DMS53 treated with DMSO at 0.1 percent for 48 hours (cell line): ENCODE measurements at regions not wholly inside any gene's neighbourhood (a gene's known extent, or its start where the extent isn't known, plus 50 kb on each side); places are given as distances from the start of the nearest gene placed in this dataset.
"Not testable (repeated sequence)": the region's sequence is repeated elsewhere in the genome, so short reads cannot be mapped to it uniquely, and the experiment has no call there.

ENCODE experiments used
- DNase-seq: peaks from one replicate; lab custom pipeline; 2025; ENCODE audit not compliant: unreplicated experiment; lab: John Stamatoyannopoulos, UW

DNA sequence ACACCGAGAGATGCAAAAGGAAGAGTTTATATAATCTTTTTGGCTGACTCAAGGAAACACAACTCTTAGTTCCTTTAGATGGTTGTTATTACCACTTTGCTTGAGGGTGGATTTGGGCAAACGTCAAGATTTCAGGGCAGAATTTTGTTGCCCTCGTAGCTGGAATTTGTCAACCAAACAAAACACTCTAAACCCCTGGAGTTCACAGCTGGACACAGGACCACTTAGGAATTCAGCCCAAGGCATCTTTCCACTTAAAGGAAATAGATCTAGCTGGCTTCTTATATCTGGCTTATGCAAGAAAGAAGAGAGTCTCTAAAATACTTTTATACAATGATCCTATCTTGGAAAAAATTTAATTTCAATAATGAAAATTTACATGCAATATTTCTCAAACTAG is 237.8 kb upstream of the LRIG3 start:
- DNase-seq = no peak

DNA sequence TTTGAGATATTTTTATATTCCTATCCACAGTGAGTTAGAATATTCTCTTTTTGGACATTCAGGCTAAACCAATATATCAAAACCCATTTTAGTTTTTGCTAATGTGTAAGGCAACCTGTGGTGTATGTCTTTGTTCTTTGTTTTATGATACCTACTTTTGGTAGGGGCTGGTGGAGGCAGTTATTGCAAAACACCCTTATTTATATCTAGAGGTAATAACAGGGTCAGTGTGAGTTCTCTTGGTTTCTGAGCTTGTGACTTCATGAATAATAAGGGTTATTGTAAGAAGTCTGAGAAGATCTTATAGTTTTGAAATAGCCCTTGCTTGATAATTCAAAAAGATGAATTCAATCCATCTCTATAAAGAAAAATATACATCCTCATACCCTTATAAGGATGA is 235.1 kb upstream of the LRIG3 start:
- no peak for DNase-seq

DNA sequence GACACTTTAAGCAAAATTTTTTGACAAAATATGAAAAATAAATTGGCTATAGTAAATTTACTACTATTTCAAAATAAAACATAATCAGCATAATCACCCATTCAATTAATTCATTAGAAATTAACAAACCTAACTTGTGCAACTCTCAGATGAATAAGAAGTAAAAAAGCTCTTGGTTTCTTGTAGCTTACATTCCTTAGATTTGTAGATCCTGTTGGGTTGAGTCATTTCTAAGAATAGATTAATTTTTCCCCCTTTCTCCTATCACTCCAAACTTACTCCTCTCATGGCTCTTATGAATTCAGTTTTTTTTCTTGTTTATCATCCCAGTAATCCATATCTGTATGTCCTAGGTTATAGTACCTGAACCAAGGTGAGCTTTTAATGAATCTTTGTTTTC is 230.9 kb upstream of the LRIG3 start:
- DNase-seq = no peak

DNA sequence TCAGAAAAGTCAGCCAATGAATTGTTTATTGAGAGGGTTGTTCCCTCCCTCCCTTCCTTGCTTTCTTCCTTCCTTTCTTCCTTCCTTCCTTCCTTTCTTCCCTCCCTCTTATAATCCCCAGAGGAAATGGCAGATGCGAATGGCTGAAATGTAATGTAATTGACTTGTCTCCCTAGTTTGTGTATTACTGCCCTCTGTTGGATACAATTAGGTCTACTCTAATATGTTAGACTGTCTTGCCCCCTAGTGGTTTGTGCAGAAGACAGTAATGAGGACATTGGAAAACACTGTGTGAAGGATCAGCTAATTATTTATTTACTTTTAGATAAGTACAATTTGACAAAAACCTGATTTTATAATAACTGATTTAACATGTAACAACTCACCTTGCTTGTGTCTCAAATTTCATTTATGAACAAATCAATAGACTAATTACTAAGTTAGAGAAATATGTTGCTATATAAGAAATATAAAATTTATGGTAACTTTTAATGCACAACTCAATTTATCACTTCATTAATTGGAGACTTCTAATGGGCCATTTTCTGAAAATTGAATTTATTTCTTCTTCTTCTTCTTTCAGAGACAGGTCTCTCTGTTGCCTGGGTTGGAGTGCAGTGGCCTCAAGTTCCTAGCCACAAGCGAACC is 229.8 kb upstream of the LRIG3 start:
- peak; percentile 89 for DNase-seq

DNA sequence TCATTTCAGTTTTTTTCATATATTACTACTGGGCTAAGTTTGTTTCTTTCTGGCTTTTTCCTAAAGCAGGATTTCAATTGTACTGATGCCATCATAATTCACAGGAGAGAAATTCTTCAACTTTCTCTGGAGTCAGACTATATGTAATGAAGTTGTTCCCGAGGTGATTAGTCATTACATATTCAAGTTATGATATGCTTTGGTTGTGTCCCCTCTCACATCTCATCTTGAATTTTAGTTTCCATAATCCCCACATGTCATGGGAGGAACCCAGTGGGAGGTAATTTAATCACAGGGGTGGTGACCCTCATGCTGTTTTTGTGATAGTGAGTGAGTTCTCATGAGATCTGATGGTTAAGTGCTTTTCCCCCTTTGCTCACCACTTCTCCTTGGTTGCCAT is 227.5 kb upstream of the LRIG3 start:
- no peak for DNase-seq

DNA sequence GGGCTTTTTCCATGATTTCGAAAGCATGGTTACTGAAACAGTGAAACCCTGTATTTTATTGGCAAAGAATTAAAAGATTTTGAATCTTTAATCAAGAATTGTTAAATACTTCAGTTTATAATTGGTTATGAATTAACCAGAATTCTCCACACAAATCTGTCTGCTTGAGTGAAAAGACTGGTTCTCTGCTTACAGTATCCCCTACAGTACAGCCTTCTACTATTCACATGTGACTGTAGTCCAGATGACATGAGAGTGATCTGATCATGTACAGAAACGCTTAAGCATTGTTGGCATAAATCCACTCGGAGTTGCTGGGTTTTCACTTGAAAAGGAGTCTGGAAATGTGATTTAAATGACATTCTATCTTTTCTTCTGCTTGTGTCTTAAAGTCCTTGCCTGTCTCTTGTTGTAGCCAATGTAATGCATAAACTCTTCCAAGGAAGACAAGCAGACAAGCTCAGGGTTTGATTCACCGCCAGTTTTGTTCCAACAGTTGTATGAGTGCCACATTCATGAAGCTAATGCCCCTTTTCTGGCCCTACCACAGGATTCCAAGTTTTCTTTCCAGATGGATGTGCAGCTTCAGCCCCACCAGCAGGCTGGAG is 222.0 kb upstream of the LRIG3 start:
- no peak for DNase-seq

DNA sequence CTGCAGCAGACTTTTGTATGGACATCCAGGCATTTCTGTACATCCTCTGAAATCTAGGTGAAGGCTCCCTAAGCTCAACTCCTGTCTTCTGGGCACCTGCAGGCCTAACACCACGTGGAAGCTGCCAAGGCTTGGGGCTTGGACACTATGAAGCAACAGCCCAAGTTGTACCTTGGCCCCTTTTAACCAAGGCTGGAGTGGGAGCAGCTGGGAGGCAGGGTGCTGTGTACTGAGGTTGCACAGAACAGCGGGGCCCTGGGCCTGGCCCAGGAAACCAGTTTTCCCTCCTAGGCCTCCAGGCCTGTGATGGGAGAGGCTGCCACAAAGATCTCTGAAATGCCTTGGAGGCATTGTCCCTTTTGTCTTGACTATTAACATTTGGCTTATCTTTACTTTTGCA is 214.4 kb upstream of the LRIG3 start:
- DNase-seq = no peak

DNA sequence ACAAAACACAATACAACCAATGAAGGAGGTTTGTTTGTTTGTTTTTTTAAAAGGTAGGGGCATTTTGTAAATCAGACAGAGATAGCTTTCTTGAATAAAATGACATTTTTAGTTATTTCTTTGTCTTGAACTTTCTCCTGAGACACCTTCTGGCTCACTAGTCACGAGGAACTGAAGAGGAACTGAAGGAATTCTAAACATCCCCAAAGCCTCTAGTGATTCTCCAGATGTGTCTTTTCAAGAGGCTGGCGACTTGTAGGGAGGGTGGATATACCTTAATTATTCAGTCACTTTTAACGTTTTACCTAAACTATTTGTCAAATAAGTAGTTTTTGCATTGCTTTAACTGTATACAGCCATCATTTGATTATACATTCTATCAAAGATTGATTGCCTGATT is 211.2 kb upstream of the LRIG3 start:
- no peak for DNase-seq

DNA sequence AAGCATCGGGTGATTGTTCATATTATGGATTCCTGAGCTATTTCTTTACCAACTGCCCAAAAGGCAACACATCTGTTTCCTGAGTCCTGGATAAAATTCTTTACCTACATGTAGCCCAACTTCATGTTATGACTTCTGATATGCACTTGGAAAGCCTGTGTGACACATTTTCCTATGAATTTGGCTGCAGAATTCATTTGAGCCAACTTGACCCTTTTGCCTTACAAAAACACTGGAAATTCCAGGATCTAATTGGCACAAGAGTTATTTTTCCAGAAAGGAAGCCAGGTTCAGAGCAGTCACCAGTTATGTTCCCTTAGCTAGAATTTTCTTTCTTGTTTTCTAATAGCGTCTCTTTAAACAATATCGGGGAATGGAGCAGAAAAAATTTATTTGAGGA is 202.5 kb upstream of the LRIG3 start:
- no peak for DNase-seq

DNA sequence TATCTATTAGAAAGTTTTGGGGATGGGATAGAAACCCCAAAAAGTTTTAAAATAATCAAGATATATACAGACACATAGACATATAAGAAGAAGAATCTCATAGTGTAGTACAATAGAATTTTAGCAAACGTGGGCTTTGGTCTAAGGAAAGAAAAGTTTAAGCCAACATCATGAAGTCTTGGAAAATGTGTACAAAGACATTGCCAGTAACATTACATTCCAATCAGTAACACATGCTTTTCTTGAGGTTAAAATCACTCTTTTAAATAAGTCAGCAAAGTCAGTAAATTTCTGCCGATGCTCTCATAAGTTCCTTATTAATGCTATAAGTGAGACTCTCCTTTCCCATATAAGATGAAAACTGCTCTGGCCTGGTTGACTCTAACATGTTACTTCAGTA is 201.1 kb upstream of the LRIG3 start:
- DNase-seq = no peak

DNA sequence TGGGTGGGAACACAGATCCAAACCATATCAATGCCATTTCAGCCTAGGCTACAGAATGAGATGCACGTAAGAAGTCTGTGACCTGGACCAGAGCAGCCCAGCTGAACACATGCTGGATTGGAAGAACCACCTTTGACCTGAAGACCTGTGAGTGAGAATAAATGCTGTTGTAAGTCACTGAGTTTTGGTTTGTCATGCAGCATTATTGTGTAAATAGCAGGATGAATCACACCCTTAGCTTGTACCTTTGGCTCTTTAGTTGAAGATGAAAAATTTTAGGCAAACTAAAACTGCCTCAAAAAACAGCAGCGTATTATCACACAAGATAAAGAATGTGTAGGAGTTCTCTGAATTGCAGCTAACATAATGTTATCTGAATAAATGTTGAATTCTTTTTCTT is 199.4 kb upstream of the LRIG3 start:
- no peak for DNase-seq

DNA sequence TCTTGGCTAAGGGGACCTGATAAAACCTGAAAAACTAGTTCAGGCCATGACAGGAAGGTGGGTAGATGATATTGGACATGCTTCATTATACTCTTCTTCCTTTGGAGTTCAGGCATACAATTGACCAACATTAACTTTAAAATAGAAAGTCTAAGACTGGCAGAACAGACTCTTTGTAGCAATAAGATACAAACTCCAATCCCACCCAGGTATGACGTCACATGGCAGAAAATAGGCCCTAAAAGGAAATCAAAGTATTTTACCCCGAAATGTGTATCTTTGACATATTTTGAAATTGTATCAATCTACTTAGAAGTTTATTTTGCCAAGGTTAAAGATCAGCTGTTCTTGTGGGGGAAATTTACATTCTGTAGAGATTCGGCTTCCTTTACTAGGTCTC is 198.1 kb upstream of the LRIG3 start:
- peak; percentile 84 for DNase-seq

DNA sequence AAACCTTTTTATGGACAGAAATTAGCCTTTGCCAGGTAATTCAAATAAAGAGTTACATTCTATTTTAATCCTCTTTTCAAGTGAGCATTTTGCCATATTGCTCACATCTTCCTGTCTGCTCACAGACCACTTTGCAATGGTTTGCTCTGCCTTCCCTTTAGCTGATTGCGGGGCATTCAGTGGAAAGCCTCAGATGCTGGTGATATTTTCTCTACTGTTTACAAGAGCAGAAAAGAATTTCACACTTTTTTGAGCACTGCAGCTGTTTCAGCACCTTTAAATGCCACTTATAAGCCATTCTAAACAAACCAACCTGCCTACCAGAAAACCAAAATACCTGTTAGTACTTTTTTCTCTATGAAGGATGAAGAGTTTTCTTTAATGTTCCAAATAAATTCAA is 195.7 kb upstream of the LRIG3 start:
- DNase-seq = no peak

DNA sequence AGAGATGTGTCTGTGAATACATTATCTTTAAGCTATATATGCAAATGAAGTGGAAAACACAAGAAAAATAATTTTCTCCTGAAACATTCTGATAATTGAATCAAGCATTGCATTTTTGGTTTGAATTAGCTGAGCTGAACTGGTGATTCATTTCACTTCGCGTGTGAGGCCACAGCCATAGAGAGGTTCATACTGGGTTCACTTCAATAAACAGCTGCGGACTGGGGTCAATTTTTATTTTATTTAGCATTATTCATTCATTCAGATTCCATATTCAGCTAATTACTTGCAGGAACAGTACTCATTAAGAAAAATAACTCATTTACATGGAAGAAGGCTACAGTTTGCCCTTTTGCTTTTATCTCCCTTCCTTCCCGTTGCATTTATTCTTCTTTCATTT is 195.2 kb upstream of the LRIG3 start:
- no peak for DNase-seq

DNA sequence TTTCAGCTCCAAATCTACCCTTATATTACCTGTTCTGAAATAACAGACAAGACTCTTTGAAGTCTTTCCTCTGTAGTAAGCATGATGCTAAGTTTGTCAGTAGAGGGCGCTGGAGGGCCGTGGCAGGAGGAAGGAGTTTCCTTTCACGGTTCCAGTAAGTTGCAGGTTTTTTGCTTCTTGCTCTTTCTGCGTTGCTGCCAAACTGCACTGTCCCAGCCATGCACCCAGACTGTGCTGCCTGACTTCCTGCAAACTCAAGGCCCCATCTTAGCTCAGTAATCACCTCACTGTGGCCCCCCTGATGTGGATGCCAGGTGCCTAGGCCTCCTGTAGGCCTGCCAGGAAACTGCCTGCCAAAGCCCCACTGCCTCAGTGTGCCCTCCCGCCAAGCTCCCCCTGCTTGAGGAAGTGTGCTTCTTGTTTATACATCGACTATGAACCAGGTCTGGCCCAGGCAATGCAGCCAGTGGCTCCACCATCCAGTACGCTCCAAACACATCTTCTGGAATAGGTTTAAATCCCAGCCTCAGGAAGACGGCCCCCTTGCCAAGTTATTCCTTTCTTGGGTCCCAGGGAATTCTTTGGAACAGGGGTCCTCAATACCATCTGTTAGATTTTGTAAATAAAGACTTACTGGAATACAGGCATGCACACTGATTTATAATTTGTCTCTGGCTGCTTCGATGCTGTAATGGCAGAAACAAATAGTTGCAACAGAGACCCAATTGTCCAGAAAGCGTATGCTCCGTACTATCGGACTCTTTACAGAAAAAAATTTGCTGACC is 193.7 kb upstream of the LRIG3 start:
- DNase-seq = peak; percentile 85

DNA sequence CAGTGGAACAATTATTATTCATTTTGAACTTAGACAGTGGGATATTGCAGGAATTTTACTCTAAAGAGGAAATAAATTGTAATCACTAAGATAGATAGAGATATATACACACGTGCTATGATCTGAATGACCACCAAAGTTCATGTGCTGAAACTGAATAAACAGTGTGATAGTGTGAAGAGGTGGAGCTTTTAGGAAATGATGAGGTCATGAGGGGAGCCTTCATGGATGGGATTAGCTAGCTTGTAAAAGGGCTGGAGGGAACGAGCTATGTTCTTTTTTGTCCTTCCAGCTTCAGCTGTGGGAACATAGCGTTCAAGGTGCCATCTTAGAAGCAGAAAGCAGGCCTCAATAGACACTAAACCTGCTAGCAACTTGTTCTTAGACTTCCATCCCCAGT is 191.5 kb upstream of the LRIG3 start:
- DNase-seq = no peak

DNA sequence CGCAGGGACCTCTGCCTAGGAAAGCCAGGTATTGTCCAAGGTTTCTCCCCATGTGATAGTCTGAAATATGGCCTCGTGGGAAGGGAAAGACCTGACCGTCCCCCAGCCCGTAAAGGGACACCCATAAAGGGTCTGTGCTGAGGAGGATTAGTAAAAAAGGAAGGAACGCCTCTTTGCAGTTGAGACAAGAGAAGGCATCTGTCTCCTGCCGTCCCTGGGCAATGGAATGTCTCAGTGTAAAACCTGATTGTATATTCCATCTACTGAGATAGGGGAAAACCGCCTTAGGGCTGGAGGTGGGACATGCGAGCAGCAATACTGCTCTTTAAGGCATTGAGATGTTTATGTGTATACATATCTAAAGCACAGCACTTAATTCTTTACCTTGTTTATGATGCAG is 188.2 kb upstream of the LRIG3 start:
- DNase-seq = not testable (repeated sequence)

DNA sequence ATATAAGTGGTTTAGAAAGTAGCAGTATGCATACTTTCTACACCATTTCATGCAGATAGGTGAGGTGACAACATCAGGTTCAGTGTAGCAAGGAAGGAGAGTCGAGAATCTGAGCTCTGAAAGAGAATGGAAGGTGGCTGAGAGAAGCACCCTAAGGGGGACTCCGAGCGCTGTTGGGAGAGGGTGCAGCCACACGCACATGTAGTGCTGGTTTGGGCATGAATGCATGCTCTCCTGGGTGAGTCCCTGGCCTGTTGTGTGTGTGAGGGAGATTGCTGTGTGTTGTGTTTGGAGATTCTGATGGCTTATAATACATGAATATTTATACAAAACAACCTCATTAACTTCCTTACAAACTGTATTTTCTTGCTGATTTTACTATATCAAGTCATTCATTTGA is 180.3 kb upstream of the LRIG3 start:
- no peak for DNase-seq

DNA sequence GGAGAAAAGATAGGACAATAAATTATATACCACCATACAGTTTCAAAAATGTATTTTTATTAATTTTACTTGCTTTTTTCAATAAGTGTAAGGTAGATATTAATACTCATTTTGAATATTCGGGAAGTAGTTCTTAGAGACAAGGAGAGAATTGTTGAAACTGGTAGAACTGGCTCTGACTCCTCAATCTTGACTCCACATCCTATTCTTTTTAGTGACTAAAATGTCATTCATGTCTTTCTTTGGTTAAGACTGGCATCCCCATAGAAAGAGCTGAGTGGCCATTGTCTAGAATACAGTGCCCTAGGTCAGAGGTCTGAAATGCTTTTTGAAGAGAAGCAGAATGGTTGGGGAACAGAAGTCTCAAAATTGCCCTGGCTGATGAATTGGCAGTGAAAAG is 177.6 kb upstream of the LRIG3 start:
- DNase-seq = no peak

DNA sequence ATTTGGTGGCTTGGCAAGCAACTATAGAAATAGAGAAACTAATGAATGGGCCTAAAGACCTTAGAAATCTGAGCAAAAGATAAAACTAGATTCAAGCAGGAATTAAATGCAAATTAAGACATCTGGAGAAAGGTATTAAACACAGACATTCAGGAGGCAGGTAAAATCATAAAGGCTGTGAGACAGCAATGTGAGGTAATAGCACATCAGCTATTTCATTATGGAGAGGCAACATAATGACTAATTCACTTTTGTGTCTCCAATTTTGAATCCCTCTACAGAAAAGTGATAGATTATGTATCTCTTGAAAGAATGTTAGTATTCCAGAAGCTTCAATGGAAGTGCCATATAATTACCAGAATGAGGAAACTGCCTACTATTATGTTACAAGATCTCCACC is 175.9 kb upstream of the LRIG3 start:
- no peak for DNase-seq

DNA sequence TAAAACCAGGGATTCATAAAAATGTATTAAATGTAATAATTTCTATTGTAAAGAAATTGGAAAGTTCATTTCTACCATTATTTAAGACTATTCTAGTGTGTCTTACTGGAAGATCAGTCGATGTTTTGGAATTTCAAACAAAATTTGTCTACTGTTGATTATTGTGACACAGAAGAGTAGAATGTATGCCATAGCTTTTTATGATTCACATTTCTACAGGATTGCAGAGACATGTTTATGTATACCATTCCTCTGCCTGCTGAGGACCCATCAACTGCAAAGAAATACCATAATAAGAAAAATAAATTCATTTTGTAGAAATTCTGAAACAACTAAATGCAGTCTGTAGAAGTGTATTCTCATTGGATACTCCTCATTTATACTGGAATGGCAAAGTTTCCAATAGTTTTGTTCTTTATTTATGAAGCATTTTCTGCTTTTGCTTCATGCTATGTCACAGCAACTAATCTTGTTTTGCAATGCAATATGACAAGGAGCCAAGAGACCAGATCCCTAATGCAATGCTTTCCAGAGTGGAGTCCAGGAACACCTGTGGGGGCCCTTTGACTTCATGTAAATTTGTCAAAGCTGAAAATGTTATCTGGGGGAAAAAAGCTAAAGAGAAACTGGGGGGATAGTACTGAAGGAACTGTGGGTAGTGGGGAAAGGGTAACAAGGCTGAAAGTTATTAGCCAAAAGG is 172.9 kb upstream of the LRIG3 start:
- DNase-seq = no peak

DNA sequence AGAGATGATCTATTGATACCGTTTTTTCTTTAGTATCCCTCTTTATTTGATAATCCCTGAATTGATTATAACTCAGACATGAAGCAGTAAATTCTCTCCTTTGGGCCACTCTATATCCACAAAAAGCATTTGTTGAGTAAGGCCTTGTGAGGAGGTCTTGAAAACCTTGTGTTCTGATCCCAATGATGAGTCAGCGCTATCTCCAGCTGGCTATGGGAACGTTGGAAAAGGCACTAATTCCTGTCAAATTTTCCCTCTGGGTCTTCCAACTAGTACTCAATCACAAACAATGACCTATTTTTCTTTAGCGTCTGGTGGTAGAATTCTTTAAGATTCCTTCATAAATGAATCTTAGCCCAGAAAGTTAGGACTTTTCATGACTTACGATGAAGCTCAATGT is 168.4 kb upstream of the LRIG3 start:
- DNase-seq = no peak
